ENCODE measurements at regions not wholly inside any gene's neighbourhood (a gene's known extent, or its start where the extent isn't known, plus 50 kb on each side); places are given as distances from the start of the nearest gene placed in this dataset.

- DNase-seq (ENCODE audit: low spot score): no peak
Measured at GRCh38 chr11:32200136-32200847, 109.4 kb downstream of the RCN1 start.

GRCh38 chr11:32204751-32205150, 113.9 kb downstream of the RCN1 start:
- no peak for DNase-seq (ENCODE audit: low spot score)

- DNase-seq (ENCODE audit: low spot score): no peak
Measured at GRCh38 chr11:32210556-32210955, 119.7 kb downstream of the RCN1 start.

DNA sequence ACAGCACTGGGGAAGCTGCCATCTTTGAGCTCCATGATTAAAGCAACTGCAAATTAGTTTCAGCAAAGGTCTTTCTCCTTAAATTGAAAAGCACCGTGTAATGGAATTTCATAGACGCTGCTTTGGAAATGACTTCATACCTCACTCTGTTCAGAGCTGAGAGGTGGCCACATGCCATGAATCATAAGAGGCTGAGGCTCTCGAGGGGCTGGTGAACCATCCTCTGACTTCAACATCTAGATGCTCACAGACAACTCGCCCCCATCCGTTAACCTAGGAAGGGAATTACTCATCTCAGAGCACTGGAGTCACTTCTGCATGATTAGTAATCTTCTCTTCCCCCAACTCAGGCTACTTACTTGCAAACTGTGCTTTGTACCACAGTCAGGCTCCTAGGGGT, 122.3 kb downstream of the RCN1 start:
- DNase-seq (ENCODE audit: low spot score): no peak

DNA sequence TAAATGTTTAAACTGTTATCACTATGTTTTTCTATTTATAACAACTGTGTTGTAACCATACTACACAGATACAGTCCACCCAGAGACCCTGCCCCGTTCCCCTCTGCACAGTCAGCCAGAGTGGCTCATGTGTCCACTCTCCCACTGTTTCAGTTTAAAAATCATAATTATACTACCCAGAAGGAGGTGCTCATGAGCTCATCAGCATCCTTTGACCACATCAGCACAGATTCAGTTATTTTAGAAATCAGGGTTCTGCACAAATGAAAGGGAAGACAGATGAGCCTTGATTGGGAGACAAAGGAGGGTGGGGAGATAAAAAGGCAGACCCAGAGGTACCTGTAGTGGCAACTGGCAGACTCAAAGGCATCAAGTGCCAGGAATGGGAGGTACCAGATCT, 124.3 kb downstream of the RCN1 start:
- no peak for DNase-seq (ENCODE audit: low spot score)

GRCh38 chr11:32216749-32217148, 125.9 kb downstream of the RCN1 start:
- DNase-seq (ENCODE audit: low spot score): no peak

DNA sequence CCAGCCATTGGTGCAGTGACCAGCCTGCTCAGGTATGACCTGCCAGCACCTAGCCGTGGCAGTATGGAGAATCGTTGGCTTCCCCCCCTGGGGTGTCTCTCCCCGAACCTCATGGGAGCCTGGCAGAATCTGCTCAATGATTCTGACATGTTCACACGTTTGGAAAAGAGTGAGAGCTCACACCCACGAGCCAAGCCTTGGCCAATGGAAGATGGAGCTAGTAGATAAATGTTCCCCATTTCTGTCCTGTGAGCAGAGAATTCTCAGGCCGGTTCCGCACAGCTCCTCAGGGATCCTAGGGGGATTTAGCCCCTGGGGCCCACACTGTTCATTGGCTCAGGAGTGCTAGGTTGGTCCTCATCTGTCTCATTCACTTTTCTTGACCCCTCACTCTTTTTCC, 128.4 kb downstream of the RCN1 start:
- no peak for DNase-seq (ENCODE audit: low spot score)

DNA sequence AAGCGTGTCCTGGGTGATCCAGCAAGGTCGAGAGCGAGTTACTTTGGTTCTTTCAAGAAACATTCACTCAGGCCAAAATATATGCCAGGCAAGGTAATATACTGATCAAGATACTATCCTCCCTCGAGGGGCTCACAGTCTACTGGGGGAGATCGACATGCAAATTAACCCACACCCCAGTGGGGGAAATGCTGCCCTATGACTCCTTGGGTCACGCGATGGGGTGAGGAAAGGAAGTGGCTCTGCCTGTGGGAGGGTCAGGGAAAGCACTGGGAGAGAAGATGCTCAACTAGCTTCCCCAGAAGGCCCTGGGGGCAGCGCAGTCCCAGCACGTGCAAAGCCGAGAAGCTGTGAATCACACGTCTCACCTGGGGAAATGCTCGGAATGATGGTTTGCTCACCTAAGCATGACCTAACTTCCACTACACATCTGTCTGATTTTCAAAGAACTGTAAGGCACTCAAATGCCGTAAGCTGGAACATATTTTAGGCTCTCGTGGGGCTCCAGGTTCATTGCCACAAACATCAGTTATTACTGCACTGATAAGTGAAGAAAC, 130.7 kb downstream of the RCN1 start:
- no peak for DNase-seq (ENCODE audit: low spot score)

GRCh38 chr11:32224580-32224979, 133.7 kb downstream of the RCN1 start:
- DNase-seq (ENCODE audit: low spot score): no peak

DNA sequence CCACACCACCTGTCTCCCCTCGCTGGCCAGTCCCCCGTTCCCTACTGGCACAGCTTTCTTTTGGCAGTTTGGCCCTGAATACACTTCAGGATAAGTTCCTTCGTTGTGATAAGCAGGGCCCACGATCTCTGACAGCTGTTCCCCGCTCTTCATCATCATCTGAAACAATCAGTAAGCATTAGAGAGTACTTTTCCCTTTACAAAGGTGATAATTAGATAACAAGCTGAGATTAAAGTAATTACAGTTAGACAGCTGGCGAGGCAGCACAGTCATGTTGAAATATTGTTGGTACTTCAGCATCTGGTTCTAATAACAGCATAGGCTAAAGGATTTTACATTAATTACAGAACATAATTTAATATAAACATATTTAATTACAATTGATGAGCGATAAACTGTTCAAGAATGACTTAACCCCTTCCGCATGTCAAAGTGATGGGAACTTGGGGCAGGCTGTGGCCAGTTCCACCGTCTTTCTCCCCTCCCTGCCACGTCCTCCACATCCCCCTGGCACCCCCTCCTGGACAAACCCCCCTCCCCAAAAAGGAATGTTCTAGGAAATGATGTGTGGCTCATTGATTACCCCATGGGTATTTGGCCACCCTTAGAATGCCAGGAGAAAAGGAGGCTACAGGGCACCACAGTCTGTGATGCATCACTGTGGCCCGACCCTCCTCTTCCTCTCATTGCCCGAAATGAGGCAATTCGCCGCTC, 134.9 kb downstream of the RCN1 start:
- no peak for DNase-seq (ENCODE audit: low spot score)

DNA sequence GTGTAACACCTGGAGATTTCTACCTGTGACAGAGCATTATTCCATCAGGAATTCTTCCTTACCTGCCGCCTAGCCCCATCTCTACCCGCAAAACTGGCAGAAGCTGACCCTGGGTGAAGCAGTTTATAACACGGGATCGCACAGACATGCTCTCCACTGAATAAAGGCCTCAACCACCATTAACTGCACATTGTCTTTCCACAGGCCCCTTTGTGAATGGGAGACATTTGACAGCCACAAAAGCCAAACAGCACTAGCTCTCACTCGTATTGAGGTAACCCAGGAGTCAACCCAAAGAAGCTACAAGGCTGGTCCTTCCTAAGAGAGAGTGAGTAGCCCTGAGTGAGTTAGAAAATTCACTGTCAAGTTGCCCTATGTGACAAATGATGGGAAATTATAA, 135.6 kb downstream of the RCN1 start:
- DNase-seq (ENCODE audit: low spot score): no peak

- no peak for DNase-seq (ENCODE audit: low spot score)
Measured at GRCh38 chr11:32229576-32230240, 138.8 kb downstream of the RCN1 start.

DNA sequence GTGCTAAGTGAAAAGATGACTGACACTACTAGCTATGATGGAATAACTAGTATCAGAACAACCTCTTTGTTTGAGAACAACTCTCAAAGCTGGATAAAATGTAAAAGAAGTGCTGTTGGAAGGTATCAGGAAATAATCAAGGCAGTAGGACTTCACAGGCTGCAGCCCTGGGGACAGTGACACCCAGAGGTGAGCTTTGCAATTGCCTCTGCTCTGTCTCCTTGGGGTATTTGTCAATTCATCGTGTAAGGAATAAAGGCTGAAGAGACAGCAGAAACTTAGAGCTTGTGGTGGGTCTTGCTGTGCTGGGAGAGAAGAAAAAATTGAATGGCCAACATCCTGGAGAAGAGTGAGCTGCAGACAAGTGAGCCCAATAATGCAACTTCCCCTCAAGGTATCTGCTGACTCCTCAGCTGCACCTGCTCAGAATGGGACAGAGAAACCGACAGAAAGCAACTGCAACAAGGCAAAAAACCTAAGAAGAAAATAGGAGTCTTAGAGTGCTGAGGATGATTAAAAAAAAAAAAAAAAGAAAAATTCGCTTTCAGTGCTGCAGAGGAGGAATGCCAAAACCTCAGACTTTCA, 141.1 kb downstream of the RCN1 start:
- no peak for DNase-seq (ENCODE audit: low spot score)

GRCh38 chr11:32232516-32232915, 141.6 kb downstream of the RCN1 start:
- DNase-seq (ENCODE audit: low spot score): no peak

- DNase-seq (ENCODE audit: low spot score): no peak
Measured at GRCh38 chr11:32233276-32233675, 142.4 kb downstream of the RCN1 start.

DNA sequence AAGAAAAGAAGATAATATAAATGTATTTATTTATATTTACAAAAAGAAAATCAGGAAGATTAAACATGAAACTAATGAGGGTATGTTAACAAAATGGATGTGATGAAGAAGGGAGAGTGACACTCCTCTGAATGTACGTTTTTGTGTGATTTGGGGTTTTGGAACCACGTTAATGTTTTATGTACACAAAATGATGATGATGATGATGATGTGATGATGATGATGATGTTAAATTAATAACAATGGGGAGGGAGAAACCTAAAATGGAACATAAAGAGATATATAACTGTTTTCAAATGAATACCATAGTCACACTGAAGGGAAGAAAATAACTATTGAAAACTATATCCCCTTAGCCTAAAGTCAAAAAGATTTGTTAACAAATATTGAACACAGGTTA, 143.1 kb downstream of the RCN1 start:
- DNase-seq (ENCODE audit: low spot score): no peak

DNA sequence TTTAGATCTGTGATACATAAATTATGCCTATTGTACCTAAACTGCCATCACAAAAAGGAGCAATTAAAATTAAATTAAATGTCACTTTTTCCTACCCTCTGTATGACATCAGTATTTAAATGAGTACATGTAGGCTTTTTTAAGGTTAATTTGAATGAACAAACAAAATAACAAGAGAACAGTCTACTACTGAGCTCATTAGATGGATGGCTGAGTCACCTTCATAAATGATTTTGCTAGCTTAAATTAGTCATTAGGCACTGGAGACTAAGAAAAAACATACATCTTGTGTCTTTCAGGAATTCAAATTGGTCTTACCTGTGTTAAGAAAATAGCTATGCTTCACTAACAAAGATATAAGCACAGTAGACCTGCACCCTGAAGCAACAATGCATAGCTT, 153.6 kb downstream of the RCN1 start:
- DNase-seq (ENCODE audit: low spot score): no peak

DNA sequence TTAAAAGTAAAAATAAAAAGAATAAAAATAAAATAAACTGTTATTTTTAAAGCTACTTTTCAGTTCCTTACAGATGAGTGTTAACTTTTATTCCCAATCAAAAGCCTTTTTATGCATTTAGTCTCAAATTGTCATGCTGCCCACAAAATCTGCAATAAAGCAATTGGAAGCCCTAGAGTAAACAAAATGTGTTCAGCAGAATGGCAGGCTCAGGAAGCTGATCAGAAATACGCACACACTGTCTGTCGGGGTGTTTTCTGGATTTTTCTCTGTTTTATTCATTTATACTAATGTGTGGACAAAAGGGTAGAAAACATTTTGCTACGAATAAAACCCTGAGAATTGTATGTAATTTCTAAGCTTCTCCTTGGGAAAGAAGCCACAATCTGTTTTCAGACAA, 162.8 kb downstream of the RCN1 start:
- no peak for DNase-seq (ENCODE audit: low spot score)

- no peak for DNase-seq (ENCODE audit: low spot score)
Measured at GRCh38 chr11:32255841-32256240, 165.0 kb downstream of the RCN1 start.

DNA sequence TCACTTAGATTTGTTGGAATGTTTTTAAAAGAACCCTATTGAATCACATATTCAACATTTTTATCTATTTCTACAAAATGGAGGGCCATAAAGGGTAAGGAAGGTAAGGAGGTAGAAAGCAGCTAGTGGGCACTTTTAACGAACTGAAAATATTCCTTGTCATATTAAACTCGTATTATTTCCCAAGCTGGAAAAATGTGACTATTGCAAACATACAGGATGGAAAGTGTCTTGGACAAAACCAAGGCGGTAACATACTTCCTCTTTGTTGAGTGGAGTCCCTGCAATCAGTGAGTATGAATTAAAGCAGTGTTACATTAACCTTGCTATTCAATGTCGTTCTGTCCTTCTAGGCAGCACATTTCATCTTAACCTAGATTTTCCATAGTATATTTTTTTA, 165.6 kb downstream of the RCN1 start:
- DNase-seq (ENCODE audit: low spot score): no peak

DNA sequence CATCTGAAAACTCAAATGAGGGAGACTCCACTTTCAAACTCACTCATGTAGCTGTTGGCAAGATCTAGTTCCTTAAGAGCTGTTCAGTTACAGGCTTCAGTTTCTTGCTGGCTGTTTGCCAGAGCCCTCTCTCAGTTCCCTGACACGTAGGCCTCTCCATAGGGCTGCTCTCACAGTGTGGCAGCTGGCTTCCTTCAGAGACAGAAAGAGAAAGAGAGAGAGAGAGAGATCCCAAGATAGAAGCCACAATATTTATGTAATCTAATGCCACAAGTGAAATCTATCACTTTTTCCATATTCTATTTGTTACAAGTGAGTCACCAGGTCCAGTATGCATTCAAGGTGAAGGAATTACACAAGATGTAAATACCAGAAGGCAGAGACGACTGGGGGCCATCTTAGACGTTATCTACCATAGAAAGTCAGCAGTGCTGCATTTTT, 168.8 kb downstream of the RCN1 start:
- no peak for DNase-seq (ENCODE audit: low spot score)

- DNase-seq (ENCODE audit: low spot score): no peak
Measured at GRCh38 chr11:32262367-32262766, 171.5 kb downstream of the RCN1 start.

GRCh38 chr11:32265911-32266310, 169.4 kb downstream of the WT1 start:
- no peak for DNase-seq (ENCODE audit: low spot score)
